ACC112 (cell line): ENCODE measurements at regions not wholly inside any gene's neighbourhood (a gene's known extent, or its start where the extent isn't known, plus 50 kb on each side); places are given as distances from the start of the nearest gene placed in this dataset.

Experiments used
- H2AFZ ChIP-seq: fragments of 200-600 bp; sonication (generic); one replicate; pipeline ENCODE4 v1.6.0; 2017; ENCODE audit warnings: antibody characterized with exemption, low read length; ENCODE audit not compliant: unreplicated experiment
- H3K27ac ChIP-seq: fragments of 200-600 bp; sonication (generic); 2 replicates; pipeline ENCODE4 v1.5.1; 2014; ENCODE audit warnings: low read depth, mild to moderate bottlenecking, antibody characterized with exemption, low read length, moderate library complexity
- H3K27me3 ChIP-seq: fragments of 200-600 bp; sonication (generic); 2 replicates; pipeline ENCODE4 v1.6.1; 2014; ENCODE audit warnings: mild to moderate bottlenecking, antibody characterized with exemption, low read length, moderate library complexity, mixed read lengths; ENCODE audit not compliant: insufficient read depth
- H3K36me3 ChIP-seq: fragments of 200-600 bp; sonication (generic); 2 replicates; pipeline ENCODE4 v1.6.1; 2016; ENCODE audit warnings: mild to moderate bottlenecking, antibody characterized with exemption, low read length, moderate library complexity, mixed read lengths; ENCODE audit not compliant: insufficient read depth
- H3K4me1 ChIP-seq: fragments of 200-600 bp; sonication (generic); one replicate; pipeline ENCODE4 v1.6.1; 2016; ENCODE audit warnings: low read length, mixed read lengths; ENCODE audit not compliant: insufficient read depth, unreplicated experiment, control insufficient read depth
- H3K4me3 ChIP-seq: fragments of 200-600 bp; sonication (generic); 2 replicates; pipeline ENCODE4 v1.5.1; 2014; ENCODE audit warnings: mild to moderate bottlenecking, low read depth, low read length
- H3K79me2 ChIP-seq: fragments of 200-600 bp; sonication (generic); one replicate; pipeline ENCODE4 v1.6.0; 2016; ENCODE audit warnings: low read length; ENCODE audit not compliant: control insufficient read depth, unreplicated experiment, insufficient read depth

DNA sequence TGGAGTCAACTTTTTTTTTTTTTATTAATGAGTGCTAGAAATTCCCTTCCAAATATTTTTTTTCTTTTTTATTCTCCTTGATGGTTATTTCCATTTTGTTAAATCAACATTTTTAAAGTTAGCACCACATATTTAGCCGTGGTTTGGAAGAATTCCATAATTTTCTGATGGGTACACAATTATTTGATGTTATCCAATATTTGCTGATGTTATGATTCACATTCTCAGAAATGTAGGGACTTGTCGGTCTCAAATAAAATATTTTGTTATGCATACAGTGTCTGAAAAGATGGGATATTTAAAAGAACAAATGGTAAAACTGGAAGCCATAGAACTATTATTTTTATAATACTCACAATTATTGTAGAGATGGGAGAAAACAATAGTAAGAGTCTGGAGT lies 911.5 kb upstream of the GBE1 start:
- H3K4me3 ChIP-seq = no peak overlapping the region
- H3K4me1 ChIP-seq = no peaks in the 10 kb centered on the region
- H3K27ac ChIP-seq = no peak overlapping the region
- no peak overlapping the region for H2AFZ ChIP-seq
- no peaks in the 10 kb centered on the region for H3K79me2 ChIP-seq
- no peaks in the 10 kb centered on the region for H3K36me3 ChIP-seq
- H3K27me3 ChIP-seq = no peaks in the 10 kb centered on the region

DNA sequence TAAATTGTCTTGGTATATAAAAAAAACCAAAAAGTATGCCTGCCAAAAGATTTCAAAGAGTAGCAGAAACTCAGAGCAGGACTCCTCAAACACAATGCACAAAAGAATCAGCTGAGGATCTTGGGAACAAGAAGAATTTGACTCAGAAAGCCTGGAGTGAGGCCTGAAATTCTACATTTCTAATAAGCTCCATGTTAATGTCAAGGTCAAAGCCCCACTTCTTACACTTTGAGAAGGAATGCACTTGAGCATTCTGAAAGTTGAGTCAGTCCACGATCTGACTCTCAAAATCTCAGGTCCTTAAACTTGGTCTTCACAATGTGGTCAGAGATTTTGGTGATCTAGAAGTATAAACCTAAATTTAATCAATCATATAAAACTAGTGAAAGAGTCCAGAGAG lies 910.0 kb upstream of the GBE1 start:
- H3K27me3 ChIP-seq = no peaks in the 10 kb centered on the region
- no peaks in the 10 kb centered on the region for H3K36me3 ChIP-seq
- H3K4me1 ChIP-seq = no peaks in the 10 kb centered on the region
- no peak overlapping the region for H2AFZ ChIP-seq
- no peak overlapping the region for H3K4me3 ChIP-seq
- H3K79me2 ChIP-seq = no peaks in the 10 kb centered on the region
- H3K27ac ChIP-seq = no peak overlapping the region

DNA sequence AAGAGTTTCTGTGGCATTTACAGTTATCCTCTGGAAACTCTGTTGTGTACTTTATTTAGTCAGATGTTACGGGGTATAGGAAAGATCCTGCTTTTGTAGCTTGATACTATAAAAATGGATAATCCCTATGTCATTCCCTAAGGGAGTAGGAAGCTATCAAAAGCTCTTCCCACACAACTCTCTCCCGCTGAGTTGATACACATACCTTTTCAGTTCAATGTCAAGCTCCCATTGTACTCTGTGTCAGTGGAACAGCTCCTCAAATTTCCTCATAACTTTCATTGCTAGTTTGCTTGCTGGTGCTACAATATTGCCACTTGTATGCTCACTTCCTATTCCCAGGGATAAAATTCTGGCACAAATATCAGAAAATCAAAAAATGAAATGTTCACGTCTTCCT lies 893.3 kb upstream of the GBE1 start:
- no peaks in the 10 kb centered on the region for H3K4me1 ChIP-seq
- H3K27ac ChIP-seq = no peak overlapping the region
- H3K79me2 ChIP-seq = no peaks in the 10 kb centered on the region
- H3K27me3 ChIP-seq = no peaks in the 10 kb centered on the region
- no peak overlapping the region for H3K4me3 ChIP-seq
- no peaks in the 10 kb centered on the region for H3K36me3 ChIP-seq
- H2AFZ ChIP-seq = no peak overlapping the region

DNA sequence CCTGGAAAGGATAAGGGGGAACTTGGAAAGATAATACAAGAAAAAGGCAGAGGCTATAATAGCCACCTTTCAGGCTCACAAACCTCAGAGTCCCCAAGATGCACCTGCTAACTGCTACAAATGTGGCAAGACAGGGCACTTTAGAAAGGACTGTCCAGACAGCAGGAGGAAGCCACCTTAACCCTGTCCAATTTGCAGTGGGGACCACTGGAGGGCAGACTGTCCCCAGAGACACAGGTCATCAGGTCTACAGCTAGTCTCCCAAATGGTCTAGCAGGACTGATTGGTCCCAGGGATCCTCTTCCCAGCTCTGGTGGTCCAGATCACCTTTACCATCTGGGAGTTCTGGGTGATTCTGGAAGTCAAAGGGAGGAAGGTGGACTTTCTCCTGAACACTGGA lies 882.5 kb upstream of the GBE1 start:
- Histone ChIP-seq H3K79me2 (no peaks in the 10 kb centered on the region), H3K27me3 (no peaks in the 10 kb centered on the region), H3K4me1 (no peaks in the 10 kb centered on the region), H3K36me3 (no peaks in the 10 kb centered on the region), H2AFZ (no peak overlapping the region), H3K27ac (no peak overlapping the region), H3K4me3 (no peak overlapping the region)

DNA sequence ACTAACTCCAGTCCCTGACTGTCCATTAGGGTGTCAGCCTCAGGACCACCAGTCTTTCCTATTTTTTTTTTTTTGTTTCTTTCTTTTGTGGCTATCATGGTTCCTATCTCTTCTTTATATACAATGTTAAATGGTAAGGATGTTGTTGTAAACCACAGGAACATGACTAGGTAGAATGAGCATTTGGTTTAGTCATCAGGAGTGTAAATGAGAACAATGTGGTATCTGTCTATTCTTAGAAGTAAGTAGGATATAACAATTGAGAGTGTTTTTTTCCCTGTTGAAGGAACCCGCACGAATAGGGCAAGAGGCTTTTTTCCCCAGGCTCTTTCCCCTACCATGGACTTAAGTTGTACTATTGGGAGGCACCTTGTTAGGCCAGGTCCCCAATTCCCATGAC lies 880.3 kb upstream of the GBE1 start:
- H3K4me3 ChIP-seq = no peak overlapping the region
- H3K36me3 ChIP-seq = no peaks in the 10 kb centered on the region
- H3K27ac ChIP-seq = no peak overlapping the region
- H2AFZ ChIP-seq = no peak overlapping the region
- H3K79me2 ChIP-seq = no peaks in the 10 kb centered on the region
- no peaks in the 10 kb centered on the region for H3K27me3 ChIP-seq
- H3K4me1 ChIP-seq = no peaks in the 10 kb centered on the region

DNA sequence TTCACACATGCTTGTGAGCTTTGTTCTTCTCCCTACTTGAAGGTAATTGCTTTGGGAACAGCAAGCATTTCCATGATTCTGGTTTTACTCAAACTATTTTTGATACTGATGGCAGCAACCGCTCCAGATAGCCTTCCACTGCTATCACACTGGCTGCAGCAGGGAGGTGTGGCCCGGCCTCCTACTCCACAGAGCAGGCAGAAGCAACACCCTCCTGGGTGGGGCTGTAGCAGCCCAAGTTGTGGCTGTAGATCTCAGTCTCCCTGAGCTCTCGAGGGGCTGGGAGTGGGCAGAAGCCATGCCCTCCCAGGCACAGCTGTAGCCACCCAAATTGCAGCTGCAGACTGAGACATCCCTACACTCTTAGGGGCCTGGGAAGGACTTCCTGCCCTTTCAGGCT lies 878.8 kb upstream of the GBE1 start:
- H3K36me3 ChIP-seq = no peaks in the 10 kb centered on the region
- H3K4me3 ChIP-seq = no peak overlapping the region
- H3K79me2 ChIP-seq = no peaks in the 10 kb centered on the region
- no peak overlapping the region for H3K27ac ChIP-seq
- no peaks in the 10 kb centered on the region for H3K27me3 ChIP-seq
- H2AFZ ChIP-seq = no peak overlapping the region
- no peaks in the 10 kb centered on the region for H3K4me1 ChIP-seq

DNA sequence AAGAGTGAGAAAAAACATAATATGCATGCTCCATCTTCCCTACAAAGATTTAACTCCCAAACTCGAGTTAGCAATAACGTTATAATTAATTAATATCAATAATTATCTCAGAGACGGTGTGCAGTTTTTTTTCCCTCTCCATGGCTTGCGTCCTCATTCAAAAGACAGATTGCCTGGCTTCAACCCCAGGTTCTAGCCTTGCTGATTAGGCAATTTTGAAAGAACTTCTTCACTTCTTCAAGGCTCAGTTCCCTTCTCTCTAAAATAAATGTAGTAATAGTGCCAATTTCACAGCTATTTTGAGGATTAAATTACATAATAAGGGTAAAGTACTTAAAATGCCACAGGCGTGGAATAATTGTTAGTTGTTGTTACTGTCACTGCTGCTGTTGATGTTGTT lies 876.1 kb upstream of the GBE1 start:
- Histone ChIP-seq H2AFZ (no peak overlapping the region), H3K4me1 (no peaks in the 10 kb centered on the region), H3K4me3 (no peak overlapping the region), H3K27ac (no peak overlapping the region), H3K27me3 (no peaks in the 10 kb centered on the region), H3K36me3 (no peaks in the 10 kb centered on the region), H3K79me2 (no peaks in the 10 kb centered on the region)

DNA sequence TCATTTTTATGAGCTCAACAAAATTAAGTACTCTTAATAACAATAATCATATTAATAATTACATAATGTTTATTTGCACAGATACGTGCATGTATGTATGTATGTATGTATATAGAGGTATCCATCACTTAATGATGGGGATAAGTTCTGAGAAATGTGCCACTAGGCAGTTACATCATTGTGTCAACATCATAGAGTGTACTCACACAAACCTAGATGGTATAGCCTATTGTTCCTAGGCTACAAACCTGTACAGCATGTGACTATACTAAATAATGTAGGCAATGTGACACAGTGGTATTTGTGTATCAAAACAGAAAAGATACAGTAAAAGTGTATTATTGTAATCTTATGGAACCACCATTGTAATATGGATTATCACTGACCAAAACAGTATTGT lies 874.7 kb upstream of the GBE1 start:
- Histone ChIP-seq H3K27me3 (no peaks in the 10 kb centered on the region), H3K36me3 (no peaks in the 10 kb centered on the region), H3K27ac (no peak overlapping the region), H3K4me3 (no peak overlapping the region), H2AFZ (no peak overlapping the region), H3K79me2 (no peaks in the 10 kb centered on the region), H3K4me1 (no peaks in the 10 kb centered on the region)

DNA sequence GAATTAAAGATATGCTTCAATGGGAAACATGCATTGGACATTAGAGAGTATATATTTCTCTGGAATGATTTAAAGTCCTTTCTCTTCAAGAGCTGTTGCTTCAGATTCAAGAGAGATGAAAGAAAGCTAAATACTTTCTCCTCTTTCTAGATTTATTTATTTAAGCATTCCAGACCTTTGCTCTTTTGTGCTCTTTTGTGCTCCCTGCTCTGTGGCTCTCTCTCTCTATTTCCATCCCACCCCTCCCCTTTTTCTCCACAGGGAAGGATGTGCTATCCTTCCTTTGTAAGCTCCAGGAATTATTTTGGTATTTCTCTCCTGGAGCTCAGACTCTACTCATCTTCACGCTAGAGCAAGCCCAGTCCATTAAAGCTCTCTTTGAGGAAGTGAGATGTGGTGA lies 871.9 kb upstream of the GBE1 start:
- no peaks in the 10 kb centered on the region for H3K4me1 ChIP-seq
- H2AFZ ChIP-seq = no peak overlapping the region
- H3K79me2 ChIP-seq = no peaks in the 10 kb centered on the region
- H3K4me3 ChIP-seq = no peak overlapping the region
- H3K27ac ChIP-seq = no peak overlapping the region
- no peaks in the 10 kb centered on the region for H3K36me3 ChIP-seq
- no peaks in the 10 kb centered on the region for H3K27me3 ChIP-seq

DNA sequence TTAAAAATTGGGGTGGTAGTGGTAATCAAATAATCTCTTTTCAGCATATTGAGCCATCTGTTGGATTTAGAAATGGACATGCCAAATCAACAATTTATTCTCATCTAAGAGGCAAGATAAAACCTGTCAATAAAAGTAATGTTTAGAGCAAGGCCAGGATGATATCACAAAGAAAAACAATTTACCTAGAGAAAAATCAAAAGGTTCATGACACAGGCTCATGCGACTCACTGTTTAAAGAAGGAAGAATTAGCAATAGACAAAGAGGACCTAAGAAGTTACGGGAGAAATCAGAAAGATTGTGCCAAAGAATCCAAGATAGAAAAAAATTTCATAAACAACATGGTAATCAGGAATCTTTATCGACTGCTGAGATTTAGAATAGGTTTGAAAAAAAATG lies 868.5 kb upstream of the GBE1 start:
- H3K27me3 ChIP-seq = no peaks in the 10 kb centered on the region
- no peak overlapping the region for H3K4me3 ChIP-seq
- H3K27ac ChIP-seq = no peak overlapping the region
- H2AFZ ChIP-seq = no peak overlapping the region
- H3K36me3 ChIP-seq = no peaks in the 10 kb centered on the region
- no peaks in the 10 kb centered on the region for H3K79me2 ChIP-seq
- H3K4me1 ChIP-seq = no peaks in the 10 kb centered on the region

DNA sequence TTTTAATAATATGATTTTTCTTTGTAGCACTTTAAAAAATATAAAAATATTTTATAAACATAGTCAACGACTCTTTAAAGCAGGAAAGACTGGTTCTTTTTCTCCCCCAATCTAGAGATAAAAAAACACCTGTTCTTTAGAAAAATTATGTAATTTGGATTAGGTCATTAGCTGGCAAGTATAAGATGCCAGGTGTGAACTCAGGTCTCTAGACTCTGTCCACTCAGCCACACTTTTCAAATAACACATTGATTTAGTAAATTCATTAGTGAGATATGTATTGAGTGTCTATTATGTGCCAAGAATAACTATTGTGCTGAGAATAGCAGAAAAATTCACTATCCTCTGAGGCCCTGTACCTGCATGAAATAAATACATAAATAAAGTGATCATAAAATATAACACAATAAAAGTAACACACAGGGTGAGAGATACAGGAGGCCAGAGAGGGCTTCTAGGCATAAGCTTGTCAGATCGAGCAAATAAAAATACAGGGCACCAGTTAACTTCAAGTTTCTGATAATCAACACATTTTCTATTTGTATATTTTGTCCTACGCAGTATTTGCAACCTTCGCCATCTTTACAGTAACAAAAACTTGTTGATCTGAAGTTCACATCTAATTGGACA lies 867.1 kb upstream of the GBE1 start:
- Histone ChIP-seq H3K4me1 (no peaks in the 10 kb centered on the region), H2AFZ (no peak overlapping the region), H3K27ac (no peak overlapping the region), H3K79me2 (no peaks in the 10 kb centered on the region), H3K4me3 (no peak overlapping the region), H3K36me3 (no peaks in the 10 kb centered on the region), H3K27me3 (no peaks in the 10 kb centered on the region)
